ENCODE measurements at regions not wholly inside any gene's neighbourhood (a gene's known extent, or its start where the extent isn't known, plus 50 kb on each side); places are given as distances from the start of the nearest gene placed in this dataset.

DNA sequence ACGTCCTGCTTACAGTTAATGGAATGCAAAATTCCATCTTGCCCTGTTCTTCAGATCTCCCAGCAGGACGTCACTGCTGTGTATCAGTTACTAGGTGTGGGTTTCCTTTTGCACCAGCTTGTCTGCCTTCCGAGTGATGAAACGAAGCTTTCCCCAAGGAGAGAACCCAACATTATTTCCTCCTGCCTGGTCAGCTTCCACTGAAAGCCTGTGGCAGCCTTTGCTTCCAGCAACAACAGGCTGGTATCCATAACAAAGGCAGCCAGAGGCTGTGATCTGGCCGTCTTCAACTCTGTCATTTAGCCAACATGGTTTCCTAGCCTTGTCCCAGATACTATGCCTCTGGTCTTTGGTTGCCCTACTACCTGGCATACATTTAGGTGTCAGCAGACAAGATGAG, 78.9 kb upstream of the HEY2 start:
- H3K4me1 ChIP-seq (ENCODE audit: control insufficient read depth in 2 of 2, insufficient read depth in 2 of 2, low read length in 2 of 2) = no peaks in the 10 kb centered on the region
- H3K4me3 ChIP-seq (ENCODE audit: low read length in 2 of 2) = no peak overlapping the region
- no peaks in the 10 kb centered on the region for H3K36me3 ChIP-seq (ENCODE audit: control insufficient read depth in 2 of 2, insufficient read depth in 2 of 2, low read length in 1 of 2)
- no peak overlapping the region for H3K27ac ChIP-seq (ENCODE audit: low read depth in 1 of 2, low read length in 1 of 2)
- H3K27me3 ChIP-seq (ENCODE audit: control insufficient read depth in 2 of 2, insufficient read depth in 1 of 2, low read length in 1 of 2) = no peaks in the 10 kb centered on the region
- no peaks in the 10 kb centered on the region for H3K9me3 ChIP-seq (ENCODE audit: control insufficient read depth in 2 of 2, insufficient read depth in 1 of 2, low read length in 1 of 2)
- DNase-seq (ENCODE audit: low read depth in 6 of 9, low spot score in 9 of 9) = no peak
- WGBS = 78% methylated on average over 5 of the region's 5 CpGs

DNA sequence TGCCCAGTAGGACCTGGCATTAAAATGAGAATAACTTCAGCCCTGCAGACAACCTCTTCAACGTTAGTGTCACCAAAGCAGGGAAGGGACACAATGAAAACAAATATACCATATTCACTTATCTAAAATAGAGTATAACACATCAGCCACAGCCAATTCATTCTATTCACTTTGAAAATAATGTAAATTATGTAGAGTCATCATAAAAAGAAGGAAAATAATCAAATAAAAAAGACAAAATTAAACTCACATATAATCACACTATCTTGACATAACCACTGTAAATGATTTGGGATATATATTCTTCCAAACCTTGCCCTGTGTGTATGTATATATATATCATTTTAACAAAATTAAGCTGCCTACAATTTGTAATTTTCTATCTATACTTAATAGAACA, 78.1 kb upstream of the HEY2 start:
- Histone ChIP-seq H3K9me3 (ENCODE audit: control insufficient read depth in 2 of 2, insufficient read depth in 1 of 2, low read length in 1 of 2) (no peaks in the 10 kb centered on the region), H3K27me3 (ENCODE audit: control insufficient read depth in 2 of 2, insufficient read depth in 1 of 2, low read length in 1 of 2) (no peaks in the 10 kb centered on the region), H3K4me3 (ENCODE audit: low read length in 2 of 2) (no peak overlapping the region), H3K4me1 (ENCODE audit: control insufficient read depth in 2 of 2, insufficient read depth in 2 of 2, low read length in 2 of 2) (no peaks in the 10 kb centered on the region), H3K36me3 (ENCODE audit: control insufficient read depth in 2 of 2, insufficient read depth in 2 of 2, low read length in 1 of 2) (no peaks in the 10 kb centered on the region), H3K27ac (ENCODE audit: low read depth in 1 of 2, low read length in 1 of 2) (no peak overlapping the region)
- DNase-seq (ENCODE audit: low read depth in 6 of 9, low spot score in 9 of 9) = no peak
- 92% methylated on average over 1 of the region's 1 CpG for WGBS

DNA sequence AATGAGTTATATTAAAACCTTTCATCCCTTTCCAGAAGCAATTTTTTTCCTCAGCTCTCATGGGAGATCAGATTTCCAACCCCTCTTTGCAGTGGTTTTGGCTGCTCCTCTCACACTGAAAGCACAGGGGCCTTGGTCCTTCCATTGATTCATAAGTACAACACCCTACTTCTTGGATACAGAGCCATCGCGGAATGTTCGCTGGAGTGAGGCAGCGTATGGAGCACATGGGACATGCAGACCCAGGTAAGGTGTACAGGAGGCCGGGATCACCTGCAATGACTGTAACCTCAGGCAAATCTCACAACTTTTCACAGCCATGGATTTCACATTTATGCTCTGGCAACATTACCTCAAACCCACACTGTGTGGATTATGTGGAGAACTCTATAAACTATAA, 75.2 kb upstream of the HEY2 start:
- no peak overlapping the region for H3K4me3 ChIP-seq (ENCODE audit: low read length in 2 of 2)
- no peak overlapping the region for H3K27ac ChIP-seq (ENCODE audit: low read depth in 1 of 2, low read length in 1 of 2)
- DNase-seq (ENCODE audit: low read depth in 6 of 9, low spot score in 9 of 9) = no peak
- WGBS = 96% methylated on average over 5 of the region's 5 CpGs
- no peaks in the 10 kb centered on the region for H3K9me3 ChIP-seq (ENCODE audit: control insufficient read depth in 2 of 2, insufficient read depth in 1 of 2, low read length in 1 of 2)
- no peaks in the 10 kb centered on the region for H3K27me3 ChIP-seq (ENCODE audit: control insufficient read depth in 2 of 2, insufficient read depth in 1 of 2, low read length in 1 of 2)
- no peaks in the 10 kb centered on the region for H3K4me1 ChIP-seq (ENCODE audit: control insufficient read depth in 2 of 2, insufficient read depth in 2 of 2, low read length in 2 of 2)
- no peaks in the 10 kb centered on the region for H3K36me3 ChIP-seq (ENCODE audit: control insufficient read depth in 2 of 2, insufficient read depth in 2 of 2, low read length in 1 of 2)

DNA sequence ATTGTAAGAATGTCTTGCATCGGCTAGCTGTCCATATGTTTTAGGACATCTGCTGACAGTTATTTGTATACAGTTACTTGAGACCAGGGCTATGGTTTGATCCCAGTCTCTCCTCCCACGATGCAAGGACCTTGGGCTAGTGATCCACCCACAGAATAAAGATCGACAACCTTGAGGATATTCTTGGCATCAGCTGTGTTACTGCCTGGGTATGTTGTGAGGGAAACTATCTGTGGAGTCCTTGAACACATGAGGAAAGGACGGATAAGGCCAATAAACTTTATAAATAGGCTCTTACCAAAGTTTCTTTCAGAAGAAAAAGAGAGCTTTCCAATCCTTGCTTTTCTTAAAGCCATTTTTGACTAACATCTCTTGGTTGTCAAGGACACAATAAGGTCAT, 70.8 kb upstream of the HEY2 start:
- WGBS = 69% methylated on average over 4 of the region's 4 CpGs
- Histone ChIP-seq H3K4me3 (ENCODE audit: low read length in 2 of 2) (no peak overlapping the region), H3K9me3 (ENCODE audit: control insufficient read depth in 2 of 2, insufficient read depth in 1 of 2, low read length in 1 of 2) (no peaks in the 10 kb centered on the region), H3K4me1 (ENCODE audit: control insufficient read depth in 2 of 2, insufficient read depth in 2 of 2, low read length in 2 of 2) (no peaks in the 10 kb centered on the region), H3K36me3 (ENCODE audit: control insufficient read depth in 2 of 2, insufficient read depth in 2 of 2, low read length in 1 of 2) (no peaks in the 10 kb centered on the region), H3K27me3 (ENCODE audit: control insufficient read depth in 2 of 2, insufficient read depth in 1 of 2, low read length in 1 of 2) (no peaks in the 10 kb centered on the region), H3K27ac (ENCODE audit: low read depth in 1 of 2, low read length in 1 of 2) (no peak overlapping the region)
- no peak for DNase-seq (ENCODE audit: low read depth in 6 of 9, low spot score in 9 of 9)

DNA sequence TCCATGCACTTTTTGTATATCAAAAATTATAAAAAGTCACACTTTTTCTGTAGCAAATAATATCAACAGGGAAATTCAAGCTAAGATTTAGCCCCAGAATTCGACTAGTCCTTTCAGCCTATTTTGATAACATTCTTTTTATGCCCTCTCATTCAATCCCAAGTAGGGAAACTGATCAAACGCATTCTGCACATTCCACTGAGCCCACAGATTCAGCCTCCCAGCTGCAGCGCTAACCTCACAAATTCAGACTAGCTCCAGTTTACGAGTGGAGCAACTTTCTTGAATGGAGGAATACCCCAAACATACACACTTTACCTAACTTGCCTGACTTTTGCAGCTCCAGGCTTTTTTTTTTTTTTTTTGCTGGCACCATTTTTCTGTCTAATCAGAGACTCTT, 70.3 kb upstream of the HEY2 start:
- H3K9me3 ChIP-seq (ENCODE audit: control insufficient read depth in 2 of 2, insufficient read depth in 1 of 2, low read length in 1 of 2) = no peaks in the 10 kb centered on the region
- 87% methylated on average over 4 of the region's 4 CpGs for WGBS
- DNase-seq (ENCODE audit: low read depth in 6 of 9, low spot score in 9 of 9) = no peak
- H3K27ac ChIP-seq (ENCODE audit: low read depth in 1 of 2, low read length in 1 of 2) = no peak overlapping the region
- no peaks in the 10 kb centered on the region for H3K27me3 ChIP-seq (ENCODE audit: control insufficient read depth in 2 of 2, insufficient read depth in 1 of 2, low read length in 1 of 2)
- H3K36me3 ChIP-seq (ENCODE audit: control insufficient read depth in 2 of 2, insufficient read depth in 2 of 2, low read length in 1 of 2) = no peaks in the 10 kb centered on the region
- no peak overlapping the region for H3K4me3 ChIP-seq (ENCODE audit: low read length in 2 of 2)
- no peaks in the 10 kb centered on the region for H3K4me1 ChIP-seq (ENCODE audit: control insufficient read depth in 2 of 2, insufficient read depth in 2 of 2, low read length in 2 of 2)

DNA sequence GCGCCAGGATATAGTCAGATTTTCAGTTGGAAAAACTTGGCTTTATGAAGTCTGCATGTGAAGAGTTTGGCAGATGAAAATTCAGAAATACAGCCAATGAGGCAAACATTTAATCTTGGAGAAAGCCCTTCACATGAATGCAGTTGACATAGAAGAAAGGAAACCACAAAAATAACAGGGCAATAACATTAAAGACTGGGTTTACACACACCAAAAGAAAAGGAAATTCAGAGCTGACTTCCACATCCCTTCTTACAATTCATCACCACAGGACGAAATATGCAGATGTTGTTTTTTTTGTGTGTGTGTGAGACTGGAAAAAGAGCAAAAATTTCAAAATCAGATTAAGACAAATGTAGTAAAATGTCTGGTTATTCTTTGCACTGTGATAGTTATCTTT, 69.8 kb upstream of the HEY2 start:
- peak in 2 of 9 donors; percentile 2 to 37 for DNase-seq (ENCODE audit: low read depth in 6 of 9, low spot score in 9 of 9)
- H3K36me3 ChIP-seq (ENCODE audit: control insufficient read depth in 2 of 2, insufficient read depth in 2 of 2, low read length in 1 of 2) = no peaks in the 10 kb centered on the region
- H3K9me3 ChIP-seq (ENCODE audit: control insufficient read depth in 2 of 2, insufficient read depth in 1 of 2, low read length in 1 of 2) = no peaks in the 10 kb centered on the region
- H3K27ac ChIP-seq (ENCODE audit: low read depth in 1 of 2, low read length in 1 of 2) = no peak overlapping the region
- no peak overlapping the region for H3K4me3 ChIP-seq (ENCODE audit: low read length in 2 of 2)
- no peaks in the 10 kb centered on the region for H3K27me3 ChIP-seq (ENCODE audit: control insufficient read depth in 2 of 2, insufficient read depth in 1 of 2, low read length in 1 of 2)
- no peaks in the 10 kb centered on the region for H3K4me1 ChIP-seq (ENCODE audit: control insufficient read depth in 2 of 2, insufficient read depth in 2 of 2, low read length in 2 of 2)
- WGBS = 36% methylated on average over 2 of the region's 2 CpGs

DNA sequence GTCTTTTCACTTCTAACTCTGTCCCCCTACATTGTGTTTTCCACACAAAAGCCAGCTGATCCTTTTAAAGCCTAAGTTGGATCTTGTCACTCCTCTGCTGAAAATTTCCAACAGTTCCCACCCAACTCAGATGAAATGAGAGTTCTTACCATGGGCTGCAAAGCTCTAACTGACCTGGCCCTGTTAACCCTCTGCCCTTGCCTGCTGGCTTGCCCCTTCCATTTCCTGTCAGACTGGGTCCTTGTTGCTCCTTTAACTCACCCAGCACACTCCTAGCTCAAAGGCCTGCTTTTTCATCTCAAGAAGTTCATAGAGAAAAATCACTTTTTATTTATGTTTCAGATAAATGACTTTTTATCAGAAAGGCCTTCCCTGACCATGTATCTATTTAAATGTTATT, 66.5 kb upstream of the HEY2 start:
- Histone ChIP-seq H3K4me3 (ENCODE audit: low read length in 2 of 2) (no peak overlapping the region), H3K36me3 (ENCODE audit: control insufficient read depth in 2 of 2, insufficient read depth in 2 of 2, low read length in 1 of 2) (no peaks in the 10 kb centered on the region), H3K27ac (ENCODE audit: low read depth in 1 of 2, low read length in 1 of 2) (no peak overlapping the region), H3K27me3 (ENCODE audit: control insufficient read depth in 2 of 2, insufficient read depth in 1 of 2, low read length in 1 of 2) (no peaks in the 10 kb centered on the region), H3K4me1 (ENCODE audit: control insufficient read depth in 2 of 2, insufficient read depth in 2 of 2, low read length in 2 of 2) (no peaks in the 10 kb centered on the region), H3K9me3 (ENCODE audit: control insufficient read depth in 2 of 2, insufficient read depth in 1 of 2, low read length in 1 of 2) (no peaks in the 10 kb centered on the region)
- DNase-seq (ENCODE audit: low read depth in 6 of 9, low spot score in 9 of 9) = no peak

DNA sequence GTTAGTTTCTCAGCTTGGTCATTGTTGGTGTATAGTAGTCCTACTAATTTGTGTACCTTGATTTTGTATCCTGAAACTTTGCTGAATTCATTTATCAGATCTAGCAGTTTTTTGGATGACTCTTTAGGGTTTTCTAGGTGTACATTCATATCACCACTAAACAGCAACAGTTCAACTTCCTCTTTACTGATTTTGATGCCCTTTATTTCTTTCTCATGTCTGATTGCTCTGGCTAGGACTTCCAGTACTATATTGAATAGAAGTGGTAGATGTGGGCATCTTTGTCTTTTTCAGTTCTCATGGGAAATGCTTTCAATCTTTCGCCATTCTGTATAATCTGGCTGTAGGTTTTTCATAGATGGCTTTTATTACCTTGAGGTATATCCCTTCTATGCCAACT, 61.3 kb upstream of the HEY2 start:
- Histone ChIP-seq H3K9me3 (ENCODE audit: control insufficient read depth in 2 of 2, insufficient read depth in 1 of 2, low read length in 1 of 2) (no peaks in the 10 kb centered on the region), H3K36me3 (ENCODE audit: control insufficient read depth in 2 of 2, insufficient read depth in 2 of 2, low read length in 1 of 2) (no peaks in the 10 kb centered on the region), H3K4me3 (ENCODE audit: low read length in 2 of 2) (no peak overlapping the region), H3K27ac (ENCODE audit: low read depth in 1 of 2, low read length in 1 of 2) (no peak overlapping the region), H3K4me1 (ENCODE audit: control insufficient read depth in 2 of 2, insufficient read depth in 2 of 2, low read length in 2 of 2) (no peaks in the 10 kb centered on the region), H3K27me3 (ENCODE audit: control insufficient read depth in 2 of 2, insufficient read depth in 1 of 2, low read length in 1 of 2) (no peaks in the 10 kb centered on the region)
- 93% methylated on average over 1 of the region's 1 CpG for WGBS
- DNase-seq (ENCODE audit: low read depth in 6 of 9, low spot score in 9 of 9) = no peak

DNA sequence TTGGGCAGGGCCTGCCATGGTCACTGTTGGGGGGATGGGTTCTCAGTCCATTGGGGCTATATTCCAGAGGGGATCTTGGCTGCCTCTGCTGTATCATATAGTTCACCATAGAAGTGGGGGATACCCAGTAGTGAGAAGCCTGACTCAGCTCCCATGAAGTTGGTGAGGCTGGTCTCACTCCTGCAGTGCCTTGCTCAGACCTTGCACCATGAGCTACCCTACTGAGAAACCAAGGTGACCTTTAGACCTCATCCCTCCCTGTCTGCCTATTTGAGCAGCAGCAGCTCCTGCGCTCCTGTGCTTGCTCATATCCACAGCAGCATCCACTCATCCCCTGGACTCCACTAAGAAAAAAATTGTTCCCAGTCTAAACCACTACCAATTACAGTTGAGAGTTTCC, 56.0 kb upstream of the HEY2 start:
- Histone ChIP-seq H3K4me1 (ENCODE audit: control insufficient read depth in 2 of 2, insufficient read depth in 2 of 2, low read length in 2 of 2) (no peaks in the 10 kb centered on the region), H3K4me3 (ENCODE audit: low read length in 2 of 2) (no peak overlapping the region), H3K27ac (ENCODE audit: low read depth in 1 of 2, low read length in 1 of 2) (no peak overlapping the region), H3K36me3 (ENCODE audit: control insufficient read depth in 2 of 2, insufficient read depth in 2 of 2, low read length in 1 of 2) (no peaks in the 10 kb centered on the region), H3K27me3 (ENCODE audit: control insufficient read depth in 2 of 2, insufficient read depth in 1 of 2, low read length in 1 of 2) (no peaks in the 10 kb centered on the region), H3K9me3 (ENCODE audit: control insufficient read depth in 2 of 2, insufficient read depth in 1 of 2, low read length in 1 of 2) (no peaks in the 10 kb centered on the region)
- no peak for DNase-seq (ENCODE audit: low read depth in 6 of 9, low spot score in 9 of 9)
- 59% methylated on average over 1 of the region's 1 CpG for WGBS

DNA sequence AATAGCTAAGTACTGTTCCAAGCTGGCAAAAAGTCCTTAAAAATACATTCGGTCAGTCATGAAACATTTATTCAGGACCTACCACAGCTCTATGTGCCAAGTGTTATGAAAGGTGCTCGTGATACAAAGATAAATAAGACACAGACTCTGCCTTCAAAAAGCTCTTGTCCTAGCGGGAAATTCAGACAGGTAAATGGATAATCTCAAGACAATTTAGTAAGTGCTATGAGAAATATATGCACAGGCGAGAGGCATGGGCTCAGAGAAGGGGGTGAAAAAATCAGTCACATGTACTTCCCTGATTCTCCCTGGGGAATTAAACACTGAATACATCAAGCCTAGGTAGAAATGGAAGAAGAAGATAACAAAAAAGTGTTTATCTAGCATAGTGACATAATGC, 49.8 kb upstream of the HEY2 start:
- Histone ChIP-seq H3K36me3 (ENCODE audit: control insufficient read depth in 2 of 2, insufficient read depth in 2 of 2, low read length in 1 of 2) (no peaks in the 10 kb centered on the region), H3K9me3 (ENCODE audit: control insufficient read depth in 2 of 2, insufficient read depth in 1 of 2, low read length in 1 of 2) (no peaks in the 10 kb centered on the region), H3K27me3 (ENCODE audit: control insufficient read depth in 2 of 2, insufficient read depth in 1 of 2, low read length in 1 of 2) (no peaks in the 10 kb centered on the region), H3K4me1 (ENCODE audit: control insufficient read depth in 2 of 2, insufficient read depth in 2 of 2, low read length in 2 of 2) (no peaks in the 10 kb centered on the region), H3K27ac (ENCODE audit: low read depth in 1 of 2, low read length in 1 of 2) (no peak overlapping the region), H3K4me3 (ENCODE audit: low read length in 2 of 2) (no peak overlapping the region)
- 95% methylated on average over 4 of the region's 4 CpGs for WGBS
- no peak for DNase-seq (ENCODE audit: low read depth in 6 of 9, low spot score in 9 of 9)

Measured in thymus (tissue), 11 donors.